Trophoblast cell (in vitro differentiated cells and primary cell): ENCODE measurements at regions not wholly inside any gene's neighbourhood (a gene's known extent, or its start where the extent isn't known, plus 50 kb on each side); places are given as distances from the start of the nearest gene placed in this dataset.

Experiments used
- DNase-seq, 2 donors: peaks; one replicate each; pipeline ENCODE4 v3.0.0-alpha.2; 2016
- H2AFZ ChIP-seq: 2 replicates; pipeline ENCODE4 v1.6.1; 2013; ENCODE audit warnings: low read length, moderate library complexity, mild to moderate bottlenecking; ENCODE audit not compliant: insufficient read depth, poor library complexity
- H2AK5ac ChIP-seq: 2 replicates; pipeline ENCODE4 v1.6.1; 2013; ENCODE audit warnings: mild to moderate bottlenecking, low read length
- H2BK120ac ChIP-seq: 2 replicates; pipeline ENCODE4 v1.6.1; 2013; ENCODE audit warnings: low read length, mild to moderate bottlenecking, moderate library complexity; ENCODE audit not compliant: insufficient read depth, poor library complexity
- H2BK12ac ChIP-seq: 2 replicates; pipeline ENCODE4 v1.6.1; 2013; ENCODE audit warnings: mild to moderate bottlenecking, low read length, moderate library complexity
- H2BK5ac ChIP-seq: 2 replicates; pipeline ENCODE4 v1.6.1; 2013; ENCODE audit warnings: low read length, low read depth, moderate library complexity, mild to moderate bottlenecking; ENCODE audit not compliant: poor library complexity
- H3K14ac ChIP-seq: 2 replicates; pipeline ENCODE4 v1.6.1; 2013; ENCODE audit warnings: mild to moderate bottlenecking, low read length
- H3K18ac ChIP-seq: 2 replicates; pipeline ENCODE4 v1.6.1; 2013; ENCODE audit warnings: mild to moderate bottlenecking, low read length
- H3K23ac ChIP-seq: 2 replicates; pipeline ENCODE4 v1.6.1; 2013; ENCODE audit warnings: low read length
- H3K27ac ChIP-seq: 2 replicates; pipeline ENCODE4 v1.5.1; 2013; ENCODE audit warnings: low read depth, mild to moderate bottlenecking, inconsistent platforms, low read length, moderate library complexity
- H3K27me3 ChIP-seq: 2 replicates; pipeline ENCODE4 v1.6.1; 2013; ENCODE audit warnings: inconsistent platforms, mild to moderate bottlenecking, low read length, moderate library complexity; ENCODE audit not compliant: insufficient read depth
- H3K36me3 ChIP-seq, 2 experiments: 1 replicate in 1 of 2; 2 replicates in 1 of 2; pipeline ENCODE4 v1.6.1; 2013; ENCODE audit warnings: low read length in 2 of 2, mild to moderate bottlenecking in 2 of 2, moderate library complexity in 1 of 2; ENCODE audit not compliant: insufficient read depth in 2 of 2, control insufficient read depth in 1 of 2
- H3K4ac ChIP-seq: 2 replicates; pipeline ENCODE4 v1.6.1; 2013; ENCODE audit warnings: low read depth, mild to moderate bottlenecking, low read length, moderate library complexity
- H3K4me1 ChIP-seq, 2 experiments: 1 replicate in 1 of 2; 2 replicates in 1 of 2; pipeline ENCODE4 v1.6.1; 2013; ENCODE audit warnings: low read length in 2 of 2, mild to moderate bottlenecking in 2 of 2, moderate library complexity in 1 of 2; ENCODE audit not compliant: insufficient read depth in 2 of 2, control insufficient read depth in 1 of 2
- H3K4me2 ChIP-seq: 2 replicates; pipeline ENCODE4 v1.6.1; 2013; ENCODE audit warnings: inconsistent platforms, mild to moderate bottlenecking, low read length, moderate library complexity
- H3K4me3 ChIP-seq: 2 replicates; pipeline ENCODE4 v1.5.1; 2013; ENCODE audit warnings: mild to moderate bottlenecking, low read depth, low read length, inconsistent platforms
- H3K79me1 ChIP-seq: one replicate; pipeline ENCODE4 v1.6.1; 2013; ENCODE audit warnings: low read length
- H3K79me2 ChIP-seq: 2 replicates; pipeline ENCODE4 v1.6.1; 2013; ENCODE audit warnings: low read length, mild to moderate bottlenecking; ENCODE audit not compliant: control insufficient read depth, insufficient read depth, poor library complexity
- H3K9ac ChIP-seq: 2 replicates; pipeline ENCODE4 v1.6.1; 2013; ENCODE audit warnings: mild to moderate bottlenecking, low read length
- H3K9me3 ChIP-seq: 2 replicates; pipeline ENCODE4 v1.6.1; 2013; ENCODE audit warnings: low read depth, mild to moderate bottlenecking, control low read depth, inconsistent platforms, low read length; ENCODE audit not compliant: insufficient read depth
- H4K12ac ChIP-seq: 2 replicates; pipeline ENCODE4 v1.6.1; 2013; ENCODE audit warnings: low read depth, mild to moderate bottlenecking, low read length, moderate library complexity
- H4K8ac ChIP-seq: 2 replicates; pipeline ENCODE4 v1.6.1; 2013; ENCODE audit warnings: low read depth, mild to moderate bottlenecking, low read length, moderate library complexity
- H4K91ac ChIP-seq: one replicate; pipeline ENCODE4 v1.6.1; 2013; ENCODE audit warnings: low read depth, mild to moderate bottlenecking, low read length, moderate library complexity
- WGBS: extraction: QIAGEN DNeasy Blood & Tissue Kit; methylation state at CpG from one replicate; pipeline ENCODE4 v1.1.7; 2013; ENCODE audit warnings: missing lambda C conversion rate; ENCODE audit not compliant: insufficient read length, insufficient coverage; ENCODE audit errors: extremely low coverage; 5-methylcytosine and 5-hydroxymethylcytosine counted together

- no peak overlapping the region for H2BK5ac ChIP-seq
- peak in 1 of 2 donors; percentile 28 for DNase-seq
- H3K9ac ChIP-seq: no peak overlapping the region
- H3K23ac ChIP-seq: no peak overlapping the region
- H3K79me2 ChIP-seq: no peaks in the 10 kb centered on the region
- WGBS: no CpG with 5 or more reads among the region's 4 CpGs
- no peaks in the 10 kb centered on the region for H3K4me1 ChIP-seq
- H4K12ac ChIP-seq: no peak overlapping the region
- H3K27me3 ChIP-seq: no peaks in the 10 kb centered on the region
- H4K91ac ChIP-seq: no peak overlapping the region
- H3K36me3 ChIP-seq: no peaks in the 10 kb centered on the region
- H4K8ac ChIP-seq: no peak overlapping the region
- H3K4me2 ChIP-seq: no peak overlapping the region
- H3K18ac ChIP-seq: no peak overlapping the region
- no peak overlapping the region for H2AFZ ChIP-seq
- no peak overlapping the region for H3K14ac ChIP-seq
- H3K79me1 ChIP-seq: no peaks in the 10 kb centered on the region
- H3K4ac ChIP-seq: no peak overlapping the region
- H2BK12ac ChIP-seq: no peak overlapping the region
- H3K4me3 ChIP-seq: no peak overlapping the region
- peaks cover 2% of the 10 kb centered on the region for H3K9me3 ChIP-seq
- no peak overlapping the region for H3K27ac ChIP-seq
- no peak overlapping the region for H2BK120ac ChIP-seq
- no peak overlapping the region for H2AK5ac ChIP-seq
Measured at GRCh38 chr1:109846846-109847245, 63.8 kb upstream of the CSF1 start.

GRCh38 chr1:109846162-109846561 lies 64.5 kb upstream of the CSF1 start:
- Histone ChIP-seq H3K79me2 (no peaks in the 10 kb centered on the region), H3K18ac (no peak overlapping the region), H4K8ac (no peak overlapping the region), H3K9ac (no peak overlapping the region), H2AK5ac (no peak overlapping the region), H3K27me3 (no peaks in the 10 kb centered on the region), H3K79me1 (no peaks in the 10 kb centered on the region), H2BK5ac (no peak overlapping the region), H2BK12ac (no peak overlapping the region), H4K12ac (no peak overlapping the region), H3K36me3 (no peaks in the 10 kb centered on the region), H3K14ac (no peak overlapping the region), H3K27ac (no peak overlapping the region), H3K4ac (no peak overlapping the region), H3K4me2 (no peak overlapping the region), H3K4me1 (no peaks in the 10 kb centered on the region), H3K9me3 (peaks cover 2% of the 10 kb centered on the region), H4K91ac (no peak overlapping the region), H3K4me3 (no peak overlapping the region), H3K23ac (no peak overlapping the region), H2BK120ac (no peak overlapping the region), H2AFZ (no peak overlapping the region)
- WGBS: no CpG with 5 or more reads among the region's 3 CpGs
- no peak for DNase-seq

GRCh38 chr1:109845658-109846057 lies 65.0 kb upstream of the CSF1 start:
- H4K8ac ChIP-seq: no peak overlapping the region

GRCh38 chr1:109844609-109845008 lies 66.0 kb upstream of the CSF1 start:
- Histone ChIP-seq H3K36me3 (no peaks in the 10 kb centered on the region), H4K91ac (no peak overlapping the region), H3K27me3 (no peaks in the 10 kb centered on the region), H3K4me1 (no peaks in the 10 kb centered on the region), H3K4me3 (no peak overlapping the region), H3K23ac (no peak overlapping the region), H2BK12ac (no peak overlapping the region), H4K8ac (no peak overlapping the region), H3K4me2 (no peak overlapping the region), H3K9ac (no peak overlapping the region), H2AK5ac (no peak overlapping the region), H2BK120ac (no peak overlapping the region), H3K9me3 (peaks cover 2% of the 10 kb centered on the region), H3K79me1 (no peaks in the 10 kb centered on the region), H3K79me2 (no peaks in the 10 kb centered on the region), H4K12ac (no peak overlapping the region), H2AFZ (no peak overlapping the region), H3K14ac (no peak overlapping the region), H3K27ac (no peak overlapping the region), H2BK5ac (no peak overlapping the region), H3K4ac (no peak overlapping the region), H3K18ac (no peak overlapping the region)
- WGBS: no CpG with 5 or more reads among the region's 2 CpGs
- DNase-seq: no peak

More at GRCh38 chr1:109845658-109846057, 65.0 kb upstream of the CSF1 start:
- Histone ChIP-seq H3K79me1 (no peaks in the 10 kb centered on the region), H3K79me2 (no peaks in the 10 kb centered on the region), H3K36me3 (no peaks in the 10 kb centered on the region), H3K14ac (no peak overlapping the region), H3K18ac (no peak overlapping the region), H3K4ac (no peak overlapping the region), H2AFZ (no peak overlapping the region), H2BK120ac (no peak overlapping the region), H3K4me3 (no peak overlapping the region), H3K27ac (no peak overlapping the region), H4K12ac (no peak overlapping the region), H3K4me2 (no peak overlapping the region), H3K4me1 (no peaks in the 10 kb centered on the region), H3K9ac (no peak overlapping the region), H2BK12ac (no peak overlapping the region), H3K9me3 (peaks cover 2% of the 10 kb centered on the region), H2AK5ac (no peak overlapping the region), H4K91ac (no peak overlapping the region), H3K23ac (no peak overlapping the region), H2BK5ac (no peak overlapping the region), H3K27me3 (no peaks in the 10 kb centered on the region)
- no peak for DNase-seq
- no CpG with 5 or more reads among the region's 3 CpGs for WGBS
